CD14-positive monocyte (primary cell): ENCODE measurements at regions not wholly inside any gene's neighbourhood (a gene's known extent, or its start where the extent isn't known, plus 50 kb on each side); places are given as distances from the start of the nearest gene placed in this dataset.

Experiments
- DNase-seq, 3 donors: peaks; one replicate each; pipeline ENCODE4 v3.0.0-alpha.2; 2011 to 2022
- H2AFZ ChIP-seq: 2 replicates; pipeline ENCODE4 v1.6.0; 2012; ENCODE audit warnings: mild to moderate bottlenecking, low read depth, low read length, inconsistent platforms; ENCODE audit not compliant: insufficient read depth, poor library complexity, severe bottlenecking
- H3K27ac ChIP-seq, 2 donors: 1 replicate in 1 of 2; 2 replicates in 1 of 2; pipeline ENCODE4 v1.5.1; 2012 to 2013; ENCODE audit warnings: low read length in 2 of 2, control low read depth in 1 of 2, inconsistent platforms in 1 of 2, low read depth in 1 of 2, mild to moderate bottlenecking in 1 of 2
- H3K27me3 ChIP-seq, 2 donors: one replicate each; pipeline versions ENCODE4 v1.6.0 to v1.6.1; 2011 to 2013; ENCODE audit warnings: low read length in 2 of 2; ENCODE audit not compliant: control insufficient read depth in 2 of 2, insufficient read depth in 2 of 2
- H3K36me3 ChIP-seq, 2 donors: replicated peaks in 1 of 2; 1 replicate in 1 of 2; 2 replicates in 1 of 2; pipeline versions ENCODE4 v1.5.1 to v1.6.1; 2012 to 2013; ENCODE audit warnings: low read length in 2 of 2, control low read depth in 1 of 2, inconsistent platforms in 1 of 2, mild to moderate bottlenecking in 1 of 2; ENCODE audit not compliant: insufficient read depth in 2 of 2, control insufficient read depth in 1 of 2
- H3K4me1 ChIP-seq, 2 donors: 1 replicate in 1 of 2; 2 replicates in 1 of 2; pipeline versions ENCODE4 v1.5.1 to v1.6.1; 2012 to 2013; ENCODE audit warnings: low read length in 2 of 2, control low read depth in 1 of 2, inconsistent platforms in 1 of 2, mild to moderate bottlenecking in 1 of 2, moderate library complexity in 1 of 2; ENCODE audit not compliant: insufficient read depth in 2 of 2, control insufficient read depth in 1 of 2
- H3K4me2 ChIP-seq: replicated peaks from 2 replicates; pipeline ENCODE3; 2012; ENCODE audit warnings: low read length, moderate library complexity, mild to moderate bottlenecking; ENCODE audit not compliant: poor library complexity, severe bottlenecking; ENCODE audit errors: extremely low read depth
- H3K4me3 ChIP-seq, 3 experiments: fragments of 200-600 bp in 1 of 3; sonication (generic) in 1 of 3; replicated peaks in 1 of 3; 1 replicate in 2 of 3; 2 replicates in 1 of 3; pipeline ENCODE4 v1.5.1; 2011 to 2013; ENCODE audit warnings: low read length in 3 of 3, mild to moderate bottlenecking in 3 of 3, control low read depth in 2 of 3, low read depth in 2 of 3, inconsistent platforms in 1 of 3, moderate library complexity in 1 of 3
- H3K79me2 ChIP-seq: 2 replicates; pipeline ENCODE4 v1.6.0; 2012; ENCODE audit warnings: mild to moderate bottlenecking, control low read depth, inconsistent platforms, low read length, moderate library complexity; ENCODE audit not compliant: insufficient read depth
- H3K9ac ChIP-seq: 2 replicates; pipeline ENCODE4 v1.6.0; 2017; ENCODE audit warnings: low read length, mild to moderate bottlenecking; ENCODE audit not compliant: insufficient read depth, poor library complexity, severe bottlenecking
- H3K9me3 ChIP-seq, 2 donors: replicated peaks in 1 of 2; 1 replicate in 1 of 2; 2 replicates in 1 of 2; pipeline versions ENCODE4 v1.5.1 to v1.6.1; 2012 to 2013; ENCODE audit warnings: low read length in 2 of 2, control low read depth in 1 of 2; ENCODE audit not compliant: control insufficient read depth in 1 of 2, insufficient read depth in 1 of 2
- H4K20me1 ChIP-seq: 2 replicates; pipeline ENCODE4 v1.6.0; 2012; ENCODE audit warnings: mild to moderate bottlenecking, low read length, control low read depth, moderate library complexity; ENCODE audit not compliant: insufficient read depth
- H3K27ac Mint-ChIP-seq, 7 donors: one replicate each; pipeline ENCODE4 v1.8.0; 2020; ENCODE audit warnings: mild to moderate bottlenecking in 7 of 7, mixed read lengths in 7 of 7, moderate library complexity in 6 of 7, inconsistent platforms in 2 of 7
- H3K27me3 Mint-ChIP-seq, 3 donors: one replicate each; pipeline ENCODE4 v1.8.0; 2021 to 2022; ENCODE audit warnings: low read depth in 3 of 3, mild to moderate bottlenecking in 3 of 3, mixed read lengths in 3 of 3, moderate library complexity in 3 of 3, inconsistent platforms in 1 of 3
- H3K36me3 Mint-ChIP-seq, 2 donors: one replicate each; pipeline ENCODE4 v1.8.0; 2020; ENCODE audit warnings: mixed read lengths in 2 of 2, inconsistent platforms in 1 of 2, mild to moderate bottlenecking in 1 of 2
- H3K4me1 Mint-ChIP-seq: one replicate; pipeline ENCODE4 v1.8.0; 2020; ENCODE audit warnings: mild to moderate bottlenecking, mixed read lengths
- H3K4me3 Mint-ChIP-seq, 2 donors: one replicate each; pipeline ENCODE4 v1.8.0; 2020; ENCODE audit warnings: mild to moderate bottlenecking in 2 of 2, mixed read lengths in 2 of 2, moderate library complexity in 1 of 2
- H3K9me3 Mint-ChIP-seq, 7 donors: one replicate each; pipeline ENCODE4 v1.8.0; 2020 to 2022; ENCODE audit warnings: mixed read lengths in 7 of 7, mild to moderate bottlenecking in 6 of 7, moderate library complexity in 6 of 7, inconsistent platforms in 2 of 7
- WGBS: methylation state at CpG from one replicate; pipeline ENCODE4 v1.1.5; 2013; ENCODE audit warnings: missing lambda C conversion rate; ENCODE audit not compliant: insufficient coverage; 5-methylcytosine and 5-hydroxymethylcytosine counted together
- intact Hi-C, 2 donors: fragments of 100-400 bp; cut with micrococcal nuclease; formaldehyde crosslinking; loops; one replicate each; pipeline versions ENCODE4 v1.15.0 to v1.15.1; 2023
- TF ChIP-seq, protein P1 (sequence below): fragments of 200-600 bp; IDR thresholded peaks from one replicate; pipeline ENCODE4 v1.8.0; 2022; ENCODE audit warnings: antibody characterized with exemption, mild to moderate bottlenecking

DNA sequence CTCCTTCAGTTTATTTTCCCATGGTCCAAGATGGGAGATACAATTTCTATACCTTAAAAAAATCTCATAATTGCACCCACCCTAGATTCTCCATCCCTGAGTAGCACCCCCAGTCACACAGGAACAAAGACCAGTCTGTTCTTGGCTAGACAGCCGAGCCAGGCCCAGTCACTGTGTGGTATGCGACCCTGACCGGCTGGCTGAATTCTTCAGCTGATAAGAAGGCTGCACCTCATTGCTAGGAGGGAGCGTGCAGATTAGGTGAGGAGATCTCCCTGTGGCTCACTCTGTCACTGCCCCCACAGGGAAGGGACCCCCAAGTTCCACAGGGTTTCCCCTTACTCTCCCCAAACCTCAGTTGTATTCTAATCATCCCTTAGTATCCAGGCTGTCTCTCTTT is 138.7 kb downstream of the SALL1 start:
- no peak overlapping the region for H3K9ac ChIP-seq
- TF ChIP-seq, protein P1, sequence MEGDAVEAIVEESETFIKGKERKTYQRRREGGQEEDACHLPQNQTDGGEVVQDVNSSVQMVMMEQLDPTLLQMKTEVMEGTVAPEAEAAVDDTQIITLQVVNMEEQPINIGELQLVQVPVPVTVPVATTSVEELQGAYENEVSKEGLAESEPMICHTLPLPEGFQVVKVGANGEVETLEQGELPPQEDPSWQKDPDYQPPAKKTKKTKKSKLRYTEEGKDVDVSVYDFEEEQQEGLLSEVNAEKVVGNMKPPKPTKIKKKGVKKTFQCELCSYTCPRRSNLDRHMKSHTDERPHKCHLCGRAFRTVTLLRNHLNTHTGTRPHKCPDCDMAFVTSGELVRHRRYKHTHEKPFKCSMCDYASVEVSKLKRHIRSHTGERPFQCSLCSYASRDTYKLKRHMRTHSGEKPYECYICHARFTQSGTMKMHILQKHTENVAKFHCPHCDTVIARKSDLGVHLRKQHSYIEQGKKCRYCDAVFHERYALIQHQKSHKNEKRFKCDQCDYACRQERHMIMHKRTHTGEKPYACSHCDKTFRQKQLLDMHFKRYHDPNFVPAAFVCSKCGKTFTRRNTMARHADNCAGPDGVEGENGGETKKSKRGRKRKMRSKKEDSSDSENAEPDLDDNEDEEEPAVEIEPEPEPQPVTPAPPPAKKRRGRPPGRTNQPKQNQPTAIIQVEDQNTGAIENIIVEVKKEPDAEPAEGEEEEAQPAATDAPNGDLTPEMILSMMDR, result no peak
- no peak overlapping the region for H2AFZ ChIP-seq
- peaks cover 1 to 7% (median 6%) of the 10 kb centered on the region in 3 donors for H3K27me3 Mint-ChIP-seq
- no peak overlapping the region for H3K27ac Mint-ChIP-seq
- peaks cover 0 to 4% of the 10 kb centered on the region in 2 donors for H3K9me3 ChIP-seq
- no peak overlapping the region for H3K4me3 ChIP-seq
- H3K9me3 Mint-ChIP-seq, result peaks cover 0 to 10% (median 3%) of the 10 kb centered on the region in 7 donors
- H3K4me3 Mint-ChIP-seq, result no peak overlapping the region
- no CpG with 5 or more reads among the region's 4 CpGs for WGBS
- H3K79me2 ChIP-seq, result no peaks in the 10 kb centered on the region
- H3K27ac ChIP-seq, result no peak overlapping the region
- H3K36me3 Mint-ChIP-seq, result no peaks in the 10 kb centered on the region
- H3K4me1 Mint-ChIP-seq, result no peaks in the 10 kb centered on the region
- no peaks in the 10 kb centered on the region for H3K4me1 ChIP-seq
- intact Hi-C loops, result no loop called here
- no peak overlapping the region for H3K4me2 ChIP-seq
- no peaks in the 10 kb centered on the region for H3K27me3 ChIP-seq
- no peaks in the 10 kb centered on the region for H3K36me3 ChIP-seq
- no peak for DNase-seq
- no peaks in the 10 kb centered on the region for H4K20me1 ChIP-seq

DNA sequence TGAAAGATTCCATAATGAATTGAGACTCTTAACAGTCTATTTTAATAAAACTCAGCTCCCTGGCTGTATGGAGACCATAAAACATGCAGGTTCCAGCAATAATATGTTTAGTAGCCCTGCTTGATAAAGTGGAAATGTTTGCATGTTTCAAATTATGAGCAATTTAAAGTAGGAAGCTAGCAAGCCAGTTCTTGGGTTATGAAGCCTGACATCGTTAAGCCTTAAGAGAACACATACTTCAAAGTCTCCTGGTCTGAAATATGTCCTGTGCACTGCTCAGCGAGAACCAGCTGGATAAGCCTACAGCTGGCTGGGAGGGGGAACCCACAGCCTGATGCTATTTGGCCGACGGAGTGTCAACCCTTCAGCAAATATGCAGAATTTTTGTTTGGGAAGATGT is 140.3 kb downstream of the SALL1 start:
- Mint-ChIP-seq H3K9me3 (peaks cover 0 to 10% (median 3%) of the 10 kb centered on the region in 7 donors), H3K27me3 (peaks cover 2 to 6% (median 3%) of the 10 kb centered on the region in 3 donors), H3K4me1 (no peaks in the 10 kb centered on the region), H3K27ac (no peak overlapping the region), H3K36me3 (no peaks in the 10 kb centered on the region), H3K4me3 (no peak overlapping the region)
- TF ChIP-seq, protein P1, result no peak
- no peaks in the 10 kb centered on the region for H3K36me3 ChIP-seq
- peaks cover 0 to 4% of the 10 kb centered on the region in 2 donors for H3K9me3 ChIP-seq
- intact Hi-C loops, result no loop called here
- no peaks in the 10 kb centered on the region for H4K20me1 ChIP-seq
- no peak overlapping the region for H3K9ac ChIP-seq
- no peaks in the 10 kb centered on the region for H3K4me1 ChIP-seq
- WGBS, result 93% methylated on average over 3 of the region's 4 CpGs
- H3K27me3 ChIP-seq, result no peaks in the 10 kb centered on the region
- H3K27ac ChIP-seq, result no peak overlapping the region
- no peak for DNase-seq
- H3K79me2 ChIP-seq, result no peaks in the 10 kb centered on the region
- H2AFZ ChIP-seq, result no peak overlapping the region
- H3K4me2 ChIP-seq, result no peak overlapping the region
- no peak overlapping the region for H3K4me3 ChIP-seq
